H9 (cell line): ENCODE measurements at regions not wholly inside any gene's neighbourhood (a gene's known extent, or its start where the extent isn't known, plus 50 kb on each side); places are given as distances from the start of the nearest gene placed in this dataset.
A peak's percentile ranks its signal among the peaks of the same experiment; 100 is the strongest.

ENCODE experiments used
- DNase-seq: peaks from one replicate; pipeline ENCODE4 v3.0.0-alpha.2; 2017
- H2AFZ ChIP-seq: one replicate; pipeline ENCODE4 v1.6.1; 2013; ENCODE audit warnings: mild to moderate bottlenecking, low read length, control low read depth, moderate library complexity
- H2AK5ac ChIP-seq: 2 replicates; pipeline ENCODE4 v1.6.1; 2013; ENCODE audit warnings: low read length, control low read depth, mixed read lengths; ENCODE audit not compliant: insufficient read length
- H2BK120ac ChIP-seq: one replicate; pipeline ENCODE4 v1.6.1; 2013; ENCODE audit warnings: low read depth, mild to moderate bottlenecking, low read length, control low read depth, inconsistent platforms; ENCODE audit not compliant: poor library complexity, severe bottlenecking
- H2BK12ac ChIP-seq: 2 replicates; pipeline ENCODE4 v1.6.1; 2013; ENCODE audit warnings: low read length, control low read depth, mixed read lengths, low read depth; ENCODE audit not compliant: insufficient read length
- H2BK15ac ChIP-seq: 2 replicates; pipeline ENCODE4 v1.6.1; 2013; ENCODE audit warnings: low read depth, low read length, control low read depth
- H2BK20ac ChIP-seq: one replicate; pipeline ENCODE4 v1.6.1; 2013; ENCODE audit warnings: low read depth, mild to moderate bottlenecking, low read length, control low read depth, inconsistent platforms; ENCODE audit not compliant: poor library complexity, severe bottlenecking
- H2BK5ac ChIP-seq: 2 replicates; pipeline ENCODE4 v1.6.1; 2013; ENCODE audit warnings: low read length, control low read depth, mixed read lengths; ENCODE audit not compliant: insufficient read length
- H3K14ac ChIP-seq: 2 replicates; pipeline ENCODE4 v1.6.1; 2013; ENCODE audit warnings: low read length, control low read depth; ENCODE audit not compliant: insufficient read depth
- H3K18ac ChIP-seq: 2 replicates; pipeline ENCODE4 v1.6.1; 2013; ENCODE audit warnings: low read depth, mild to moderate bottlenecking, mixed read lengths, low read length, control low read depth; ENCODE audit not compliant: insufficient read length
- H3K23ac ChIP-seq: 2 replicates; pipeline ENCODE4 v1.6.1; 2013; ENCODE audit warnings: low read length, control low read depth, mixed read lengths, low read depth; ENCODE audit not compliant: insufficient read length
- H3K23me2 ChIP-seq: 2 replicates; pipeline ENCODE4 v1.6.1; 2013; ENCODE audit warnings: low read depth, mild to moderate bottlenecking, mixed read lengths, low read length, control low read depth; ENCODE audit not compliant: insufficient read length, poor library complexity, severe bottlenecking
- H3K27ac ChIP-seq: 2 replicates; pipeline ENCODE4 v1.5.1; 2013; ENCODE audit warnings: low read length, control low read depth, mixed read lengths, low read depth; ENCODE audit not compliant: insufficient read length
- H3K27me3 ChIP-seq: 2 replicates; pipeline ENCODE4 v1.6.1; 2013; ENCODE audit warnings: low read length, control low read depth, inconsistent platforms; ENCODE audit not compliant: insufficient read depth
- H3K4ac ChIP-seq: 2 replicates; pipeline ENCODE4 v1.6.1; 2013; ENCODE audit warnings: low read depth, mild to moderate bottlenecking, control low read depth, inconsistent platforms, low read length, moderate library complexity
- H3K4me1 ChIP-seq: 2 replicates; pipeline ENCODE4 v1.6.1; 2013; ENCODE audit warnings: low read length, control low read depth, inconsistent platforms; ENCODE audit not compliant: insufficient read depth
- H3K4me2 ChIP-seq: 2 replicates; pipeline ENCODE4 v1.6.1; 2013; ENCODE audit warnings: low read length, control low read depth, mixed read lengths; ENCODE audit not compliant: insufficient read length, insufficient read depth
- H3K56ac ChIP-seq: 2 replicates; pipeline ENCODE4 v1.6.1; 2013; ENCODE audit warnings: low read depth, mild to moderate bottlenecking, mixed read lengths, low read length, control low read depth; ENCODE audit not compliant: insufficient read length
- H3K79me1 ChIP-seq: 2 replicates; pipeline ENCODE4 v1.6.1; 2013; ENCODE audit warnings: low read depth, mild to moderate bottlenecking, moderate library complexity, low read length, control low read depth, inconsistent platforms; ENCODE audit not compliant: insufficient read depth, poor library complexity, severe bottlenecking
- H3K79me2 ChIP-seq: 2 replicates; pipeline ENCODE4 v1.6.1; 2013; ENCODE audit warnings: low read length, control low read depth, inconsistent platforms; ENCODE audit not compliant: insufficient read depth
- H3K9ac ChIP-seq: 2 replicates; pipeline ENCODE4 v1.6.1; 2013; ENCODE audit warnings: low read length, control low read depth, mixed read lengths; ENCODE audit not compliant: insufficient read length; ENCODE audit errors: extremely low read depth
- H3K9me3 ChIP-seq: one replicate; pipeline ENCODE4 v1.6.1; 2013; ENCODE audit warnings: low read depth, low read length, inconsistent platforms; ENCODE audit not compliant: control insufficient read depth
- H3T11ph ChIP-seq: one replicate; pipeline ENCODE4 v1.6.1; 2013; ENCODE audit warnings: mild to moderate bottlenecking, low read length, control low read depth, inconsistent platforms
- H4K20me1 ChIP-seq: one replicate; pipeline ENCODE4 v1.6.1; 2013; ENCODE audit not compliant: control insufficient read depth, insufficient read length, insufficient read depth
- H4K5ac ChIP-seq: 2 replicates; pipeline ENCODE4 v1.6.1; 2013; ENCODE audit warnings: low read depth, mild to moderate bottlenecking, mixed read lengths, low read length, control low read depth; ENCODE audit not compliant: insufficient read length
- H4K8ac ChIP-seq: replicated peaks from 2 replicates; pipeline ENCODE4 v1.6.1; 2013; ENCODE audit warnings: low read length, control low read depth, mixed read lengths, low read depth; ENCODE audit not compliant: insufficient read length
- H4K91ac ChIP-seq: 2 replicates; pipeline ENCODE4 v1.6.1; 2013; ENCODE audit warnings: low read depth, mild to moderate bottlenecking, moderate library complexity, mixed read lengths, low read length, control low read depth; ENCODE audit not compliant: insufficient read length
- H3K27ac Mint-ChIP-seq, 3 experiments: 2 replicates in 2 of 3; 3 replicates in 1 of 3; pipeline ENCODE4 v1.8.0; 2020 to 2021; ENCODE audit warnings: mixed read lengths in 3 of 3, mild to moderate bottlenecking in 1 of 3, moderate library complexity in 1 of 3
- H3K27me3 Mint-ChIP-seq: 2 replicates; pipeline ENCODE4 v1.8.0; 2021; ENCODE audit warnings: low read depth, mild to moderate bottlenecking, moderate library complexity, mixed read lengths
- H3K36me3 Mint-ChIP-seq, 3 experiments: 2 replicates in 2 of 3; 3 replicates in 1 of 3; pipeline ENCODE4 v1.8.0; 2020 to 2021; ENCODE audit warnings: low read depth in 3 of 3, mixed read lengths in 3 of 3; ENCODE audit not compliant: insufficient read depth in 1 of 3
- H3K4me1 Mint-ChIP-seq, 2 experiments: 2 replicates each; pipeline ENCODE4 v1.8.0; 2020; ENCODE audit warnings: mixed read lengths in 2 of 2
- H3K4me3 Mint-ChIP-seq, 2 experiments: 2 replicates in 1 of 2; 3 replicates in 1 of 2; pipeline ENCODE4 v1.8.0; 2020 to 2021; ENCODE audit warnings: mild to moderate bottlenecking in 2 of 2, mixed read lengths in 2 of 2, moderate library complexity in 1 of 2
- H3K9me3 Mint-ChIP-seq, 2 experiments: 2 replicates in 1 of 2; 3 replicates in 1 of 2; pipeline ENCODE4 v1.8.0; 2020; ENCODE audit warnings: mild to moderate bottlenecking in 2 of 2, mixed read lengths in 2 of 2, moderate library complexity in 1 of 2
- CTCF ChIP-seq: fragments of 200-600 bp; sonication (generic); conservative IDR thresholded peaks from 3 replicates; pipeline ENCODE4 v1.8.0; 2021; ENCODE audit warnings: antibody characterized with exemption, mild to moderate bottlenecking
- WGBS: extraction: QIAGEN DNeasy Blood & Tissue Kit; methylation state at CpG from one replicate; pipeline ENCODE4 v1.1.7; 2013; ENCODE audit warnings: missing lambda C conversion rate, low lambda C conversion rate, mixed read lengths; ENCODE audit not compliant: insufficient read length; ENCODE audit errors: extremely low coverage; 5-methylcytosine and 5-hydroxymethylcytosine counted together

GRCh38 chr3:25945836-25946235 lies 155.9 kb downstream of the OXSM start:
- H3K9ac ChIP-seq: no peak overlapping the region
- H2BK20ac ChIP-seq: no peak overlapping the region
- no peak overlapping the region for H3K18ac ChIP-seq
- no peak overlapping the region for H3K27ac ChIP-seq
- Mint-ChIP-seq H3K27ac (0 out of 7 replicates have a peak overlapping the region, but pooled peaks of 1 of the 3 experiments have one; percentile 50), H3K9me3 (no peaks in the 10 kb centered on the region), H3K4me3 (no peak overlapping the region), H3K36me3 (no peaks in the 10 kb centered on the region), H3K27me3 (no peaks in the 10 kb centered on the region), H3K4me1 (no peaks in the 10 kb centered on the region)
- H2AK5ac ChIP-seq: no peak overlapping the region
- WGBS: no CpG with 5 or more reads among the region's 1 CpG
- H4K20me1 ChIP-seq: no peaks in the 10 kb centered on the region
- no peak overlapping the region for H3K23ac ChIP-seq
- no peaks in the 10 kb centered on the region for H3K23me2 ChIP-seq
- H2BK15ac ChIP-seq: no peak overlapping the region
- H3K27me3 ChIP-seq: no peaks in the 10 kb centered on the region
- H3K9me3 ChIP-seq: no peaks in the 10 kb centered on the region
- no peak overlapping the region for H2BK5ac ChIP-seq
- no peak overlapping the region for H2AFZ ChIP-seq
- H3K4me1 ChIP-seq: no peaks in the 10 kb centered on the region
- DNase-seq: no peak
- H4K91ac ChIP-seq: no peak overlapping the region
- H3K4me2 ChIP-seq: no peak overlapping the region
- no peak overlapping the region for H3K4ac ChIP-seq
- H3K56ac ChIP-seq: no peak overlapping the region
- H4K8ac ChIP-seq: no peak overlapping the region
- no peak for TF ChIP-seq CTCF
- no peak overlapping the region for H3T11ph ChIP-seq
- no peaks in the 10 kb centered on the region for H3K79me2 ChIP-seq
- no peaks in the 10 kb centered on the region for H3K79me1 ChIP-seq
- H4K5ac ChIP-seq: no peak overlapping the region
- no peak overlapping the region for H3K14ac ChIP-seq
- no peak overlapping the region for H2BK12ac ChIP-seq
- H2BK120ac ChIP-seq: no peak overlapping the region
